WI38 (cell line): ENCODE measurements at regions not wholly inside any gene's neighbourhood (a gene's known extent, or its start where the extent isn't known, plus 50 kb on each side); places are given as distances from the start of the nearest gene placed in this dataset.
"Not testable (repeated sequence)": the region's sequence is repeated elsewhere in the genome, so short reads cannot be mapped to it uniquely, and the experiment has no call there.

ENCODE experiments used
- H3K4me3 ChIP-seq: 2 replicates; pipeline ENCODE4 v1.5.1; 2011; ENCODE audit warnings: low read depth, mild to moderate bottlenecking, control low read depth, low read length
- CTCF ChIP-seq: IDR thresholded peaks from 2 replicates; pipeline ENCODE4 v1.5.1; 2012; ENCODE audit warnings: low read depth, mild to moderate bottlenecking, control low read depth, low read length

- no peak for TF ChIP-seq CTCF
- H3K4me3 ChIP-seq: no peak overlapping the region
These were observed 327.7 kb downstream of the TMX3 start for GRCh38 chr18:68387246-68387645.

GRCh38 chr18:68383979-68384378 lies 330.9 kb downstream of the TMX3 start:
- H3K4me3 ChIP-seq: not testable (repeated sequence)

- no peak overlapping the region for H3K4me3 ChIP-seq
- no peak for TF ChIP-seq CTCF
These were observed 338.0 kb downstream of the TMX3 start for GRCh38 chr18:68376926-68377325.

GRCh38 chr18:68362907-68363306 lies 352.0 kb downstream of the TMX3 start:
- H3K4me3 ChIP-seq: no peak overlapping the region
- TF ChIP-seq CTCF: no peak

- no peak overlapping the region for H3K4me3 ChIP-seq
These were observed 359.3 kb downstream of the TMX3 start for GRCh38 chr18:68355637-68356036.

GRCh38 chr18:68354176-68354575 lies 360.7 kb downstream of the TMX3 start:
- H3K4me3 ChIP-seq: no peak overlapping the region
- no peak for TF ChIP-seq CTCF

More at GRCh38 chr18:68355637-68356036, 359.3 kb downstream of the TMX3 start:
- no peak for TF ChIP-seq CTCF

- no peak for TF ChIP-seq CTCF
- no peak overlapping the region for H3K4me3 ChIP-seq
These were observed 372.8 kb downstream of the TMX3 start for GRCh38 chr18:68342039-68342659.

- TF ChIP-seq CTCF: no peak
These were observed 374.3 kb downstream of the TMX3 start for GRCh38 chr18:68340606-68341005.

More at GRCh38 chr18:68340606-68341005, 374.3 kb downstream of the TMX3 start:
- H3K4me3 ChIP-seq: no peak overlapping the region
